ENCODE measurements at regions not wholly inside any gene's neighbourhood (a gene's known extent, or its start where the extent isn't known, plus 50 kb on each side); places are given as distances from the start of the nearest gene placed in this dataset.

GRCh38 chr6:154615483-154616025, 105.1 kb upstream of the CNKSR3 start:
- DNase-seq (ENCODE audit: low read depth): peak; percentile 55
- no peak overlapping the region for H3K4me3 ChIP-seq (ENCODE audit: low read depth, low read length)
- TF ChIP-seq, protein P1, sequence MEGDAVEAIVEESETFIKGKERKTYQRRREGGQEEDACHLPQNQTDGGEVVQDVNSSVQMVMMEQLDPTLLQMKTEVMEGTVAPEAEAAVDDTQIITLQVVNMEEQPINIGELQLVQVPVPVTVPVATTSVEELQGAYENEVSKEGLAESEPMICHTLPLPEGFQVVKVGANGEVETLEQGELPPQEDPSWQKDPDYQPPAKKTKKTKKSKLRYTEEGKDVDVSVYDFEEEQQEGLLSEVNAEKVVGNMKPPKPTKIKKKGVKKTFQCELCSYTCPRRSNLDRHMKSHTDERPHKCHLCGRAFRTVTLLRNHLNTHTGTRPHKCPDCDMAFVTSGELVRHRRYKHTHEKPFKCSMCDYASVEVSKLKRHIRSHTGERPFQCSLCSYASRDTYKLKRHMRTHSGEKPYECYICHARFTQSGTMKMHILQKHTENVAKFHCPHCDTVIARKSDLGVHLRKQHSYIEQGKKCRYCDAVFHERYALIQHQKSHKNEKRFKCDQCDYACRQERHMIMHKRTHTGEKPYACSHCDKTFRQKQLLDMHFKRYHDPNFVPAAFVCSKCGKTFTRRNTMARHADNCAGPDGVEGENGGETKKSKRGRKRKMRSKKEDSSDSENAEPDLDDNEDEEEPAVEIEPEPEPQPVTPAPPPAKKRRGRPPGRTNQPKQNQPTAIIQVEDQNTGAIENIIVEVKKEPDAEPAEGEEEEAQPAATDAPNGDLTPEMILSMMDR (conservative IDR thresholded peaks at IDR 0.05; ENCODE audit: low read depth, low read length): no peak

- TF ChIP-seq, protein P1 (conservative IDR thresholded peaks at IDR 0.05; ENCODE audit: low read depth, low read length): no peak
- peak; percentile 35 for DNase-seq (ENCODE audit: low read depth)
- H3K4me3 ChIP-seq (ENCODE audit: low read depth, low read length): no peak overlapping the region
Observed at GRCh38 chr6:154617175-154617574, 106.7 kb upstream of the CNKSR3 start.

DNA sequence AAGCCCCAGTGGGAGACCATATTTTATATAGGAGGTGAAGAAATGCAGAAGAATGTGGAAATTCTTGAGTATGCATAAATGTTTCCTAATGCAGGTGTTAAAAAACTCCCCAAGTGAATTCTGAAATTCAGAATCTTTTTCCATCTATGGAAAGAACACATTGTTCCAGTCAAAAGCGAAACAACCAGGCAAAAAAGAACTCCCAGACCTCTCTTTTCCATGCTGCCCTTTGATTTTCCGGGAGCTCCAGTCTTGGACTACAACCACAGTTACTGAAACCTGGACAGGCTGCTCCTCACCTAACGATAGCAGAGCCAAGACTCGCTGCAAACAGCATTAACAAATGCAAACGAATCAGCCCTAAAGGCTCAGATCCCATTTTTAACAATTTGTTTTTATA, 108.7 kb upstream of the CNKSR3 start:
- no peak for DNase-seq (ENCODE audit: low read depth)
- no peak overlapping the region for H3K4me3 ChIP-seq (ENCODE audit: low read depth, low read length)
- TF ChIP-seq, protein P1 (conservative IDR thresholded peaks at IDR 0.05; ENCODE audit: low read depth, low read length): no peak

- H3K4me3 ChIP-seq (ENCODE audit: low read depth, low read length): no peak overlapping the region
- no peak for DNase-seq (ENCODE audit: low read depth)
- TF ChIP-seq, protein P1 (conservative IDR thresholded peaks at IDR 0.05; ENCODE audit: low read depth, low read length): no peak
Observed at GRCh38 chr6:154621686-154622085, 111.2 kb upstream of the CNKSR3 start.

DNA sequence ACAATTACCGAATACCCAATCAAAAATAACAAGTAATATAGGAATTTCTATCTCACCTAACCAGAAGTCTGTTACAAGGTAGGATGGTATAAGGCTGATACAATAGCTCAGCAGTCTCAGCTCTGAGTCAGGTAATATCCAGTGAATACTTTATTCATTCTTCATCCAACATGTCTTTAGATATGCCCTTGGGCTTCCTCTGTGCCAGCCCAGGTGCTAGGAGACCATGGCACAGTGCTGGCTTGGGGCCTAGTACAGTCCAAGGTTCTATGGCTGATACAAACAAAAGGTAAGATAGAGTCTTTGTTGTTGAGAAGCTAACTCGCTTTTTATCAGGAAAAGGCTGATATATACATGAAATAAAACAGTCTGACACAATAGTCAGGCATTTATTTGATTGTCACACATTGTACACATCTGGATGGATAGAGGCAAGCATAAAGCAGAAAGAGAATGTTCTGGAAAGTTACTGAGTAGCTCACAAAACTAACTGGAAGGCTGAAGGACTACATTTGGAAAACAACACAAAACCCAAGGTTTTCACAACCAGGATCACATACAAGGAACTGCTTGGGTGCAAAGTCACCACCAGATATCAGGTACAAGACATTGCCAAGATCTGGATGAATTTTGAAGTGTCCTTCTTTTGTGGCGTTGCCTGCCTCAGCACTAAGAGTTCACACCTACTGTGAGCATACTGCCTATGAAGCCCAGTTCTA, 110.4 kb upstream of the SCAF8 start:
- TF ChIP-seq, protein P1 (conservative IDR thresholded peaks at IDR 0.05; ENCODE audit: low read depth, low read length): no peak
- no peak overlapping the region for H3K4me3 ChIP-seq (ENCODE audit: low read depth, low read length)
- DNase-seq (ENCODE audit: low read depth): no peak

GRCh38 chr6:154623391-154623790, 109.8 kb upstream of the SCAF8 start:
- H3K4me3 ChIP-seq (ENCODE audit: low read depth, low read length): no peak overlapping the region
- DNase-seq (ENCODE audit: low read depth): no peak
- TF ChIP-seq, protein P1 (conservative IDR thresholded peaks at IDR 0.05; ENCODE audit: low read depth, low read length): no peak
